ENCODE measurements at regions not wholly inside any gene's neighbourhood (a gene's known extent, or its start where the extent isn't known, plus 50 kb on each side); places are given as distances from the start of the nearest gene placed in this dataset.

DNA sequence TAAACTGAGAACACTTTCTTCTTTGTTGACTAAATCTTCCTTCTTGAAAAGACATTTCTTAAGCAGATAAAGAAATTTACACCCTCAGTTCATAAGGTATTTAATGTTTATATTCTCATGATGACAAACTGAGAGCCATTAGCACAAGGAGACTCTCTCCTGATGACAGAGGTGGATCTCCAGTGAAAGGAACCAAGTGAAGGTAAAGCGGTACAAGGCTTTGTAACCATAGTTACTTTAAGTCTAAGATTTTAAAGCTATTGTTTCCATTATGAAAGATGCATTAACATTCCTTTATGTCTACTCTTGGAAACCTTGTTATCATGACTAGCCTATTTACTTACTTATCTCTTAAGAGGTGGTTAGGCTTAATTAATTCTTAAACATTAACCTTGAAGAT is 737.1 kb downstream of the MECOM start:
- TF ChIP-seq, protein P1, sequence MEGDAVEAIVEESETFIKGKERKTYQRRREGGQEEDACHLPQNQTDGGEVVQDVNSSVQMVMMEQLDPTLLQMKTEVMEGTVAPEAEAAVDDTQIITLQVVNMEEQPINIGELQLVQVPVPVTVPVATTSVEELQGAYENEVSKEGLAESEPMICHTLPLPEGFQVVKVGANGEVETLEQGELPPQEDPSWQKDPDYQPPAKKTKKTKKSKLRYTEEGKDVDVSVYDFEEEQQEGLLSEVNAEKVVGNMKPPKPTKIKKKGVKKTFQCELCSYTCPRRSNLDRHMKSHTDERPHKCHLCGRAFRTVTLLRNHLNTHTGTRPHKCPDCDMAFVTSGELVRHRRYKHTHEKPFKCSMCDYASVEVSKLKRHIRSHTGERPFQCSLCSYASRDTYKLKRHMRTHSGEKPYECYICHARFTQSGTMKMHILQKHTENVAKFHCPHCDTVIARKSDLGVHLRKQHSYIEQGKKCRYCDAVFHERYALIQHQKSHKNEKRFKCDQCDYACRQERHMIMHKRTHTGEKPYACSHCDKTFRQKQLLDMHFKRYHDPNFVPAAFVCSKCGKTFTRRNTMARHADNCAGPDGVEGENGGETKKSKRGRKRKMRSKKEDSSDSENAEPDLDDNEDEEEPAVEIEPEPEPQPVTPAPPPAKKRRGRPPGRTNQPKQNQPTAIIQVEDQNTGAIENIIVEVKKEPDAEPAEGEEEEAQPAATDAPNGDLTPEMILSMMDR (IDR thresholded peaks at IDR 0.05), result no peak
- TF ChIP-seq POLR2A (IDR thresholded peaks at IDR 0.05) (no peak), POLR2AphosphoS5 (IDR thresholded peaks at IDR 0.05) (no peak), EP300 (IDR thresholded peaks at IDR 0.05) (no peak)

Measured in upper lobe of left lung (tissue), 4 donors.